ENCODE measurements at regions not wholly inside any gene's neighbourhood (a gene's known extent, or its start where the extent isn't known, plus 50 kb on each side); places are given as distances from the start of the nearest gene placed in this dataset.

GRCh38 chr10:25094590-25094989, 78.2 kb downstream of the THNSL1 start:
- Histone ChIP-seq H3K36me3 (ENCODE audit: control insufficient read depth in 4 of 4, insufficient read depth in 4 of 4, low read length in 3 of 4) (no peaks in the 10 kb centered on the region), H3K27me3 (replicated peaks in 2 of 5; ENCODE audit: control insufficient read depth in 4 of 5, insufficient read depth in 5 of 5, low read length in 4 of 5) (no peaks in the 10 kb centered on the region), H3K27ac (ENCODE audit: insufficient read depth in 1 of 2, low read depth in 1 of 2, low read length in 2 of 2, poor library complexity in 1 of 2, severe bottlenecking in 2 of 2) (no peak overlapping the region), H3K9me3 (ENCODE audit: control extremely low read depth in 1 of 5, control insufficient read depth in 4 of 5, insufficient read depth in 2 of 5, low read depth in 1 of 5, low read length in 4 of 5) (peaks cover 0 to 17% (median 4%) of the 10 kb centered on the region in 5 experiments), H3K4me3 (ENCODE audit: control insufficient read depth in 1 of 7, extremely low read depth in 1 of 7, insufficient read depth in 4 of 7, low read depth in 2 of 7, low read length in 6 of 7) (no peak overlapping the region), H3K4me1 (ENCODE audit: control extremely low read depth in 1 of 4, control insufficient read depth in 4 of 4, insufficient read depth in 4 of 4, low read length in 3 of 4) (no peaks in the 10 kb centered on the region)
- ChIA-PET POLR2A (no interaction called here), CTCF (interaction anchor here (2.7 kb wide), 1 partner anchor 13 kb away, joined by 8 read pairs; no protein-coding TSS in a partner anchor)
- no peak for DNase-seq

- ChIA-PET CTCF (interaction anchor here (0.9 kb wide), 1 partner anchor 16 kb away, joined by 3 read pairs; no protein-coding TSS in a partner anchor), POLR2A (no interaction called here)
- Histone ChIP-seq H3K4me1 (ENCODE audit: control extremely low read depth in 1 of 4, control insufficient read depth in 4 of 4, insufficient read depth in 4 of 4, low read length in 3 of 4) (no peaks in the 10 kb centered on the region), H3K27me3 (replicated peaks in 2 of 5; ENCODE audit: control insufficient read depth in 4 of 5, insufficient read depth in 5 of 5, low read length in 4 of 5) (peaks cover 0 to 4% (median 1%) of the 10 kb centered on the region in 5 experiments), H3K4me3 (ENCODE audit: control insufficient read depth in 1 of 7, extremely low read depth in 1 of 7, insufficient read depth in 4 of 7, low read depth in 2 of 7, low read length in 6 of 7) (no peak overlapping the region), H3K27ac (ENCODE audit: insufficient read depth in 1 of 2, low read depth in 1 of 2, low read length in 2 of 2, poor library complexity in 1 of 2, severe bottlenecking in 2 of 2) (no peak overlapping the region), H3K36me3 (ENCODE audit: control insufficient read depth in 4 of 4, insufficient read depth in 4 of 4, low read length in 3 of 4) (no peaks in the 10 kb centered on the region), H3K9me3 (ENCODE audit: control extremely low read depth in 1 of 5, control insufficient read depth in 4 of 5, insufficient read depth in 2 of 5, low read depth in 1 of 5, low read length in 4 of 5) (peaks cover 0 to 14% (median 4%) of the 10 kb centered on the region in 5 experiments)
- no peak for DNase-seq
- WGBS (ENCODE audit: insufficient coverage): 98% methylated on average over 4 of the region's 7 CpGs
These were observed 77.0 kb upstream of the GPR158 start for GRCh38 chr10:25097669-25098411.

- H3K4me3 ChIP-seq (ENCODE audit: control insufficient read depth in 1 of 7, extremely low read depth in 1 of 7, insufficient read depth in 4 of 7, low read depth in 2 of 7, low read length in 6 of 7): no peak overlapping the region
- no CpG with 5 or more reads among the region's 3 CpGs for WGBS (ENCODE audit: insufficient coverage)
- DNase-seq: no peak
- H3K27me3 ChIP-seq (replicated peaks in 2 of 5; ENCODE audit: control insufficient read depth in 4 of 5, insufficient read depth in 5 of 5, low read length in 4 of 5): peaks cover 0 to 4% (median 3%) of the 10 kb centered on the region in 5 experiments
- no peaks in the 10 kb centered on the region for H3K36me3 ChIP-seq (ENCODE audit: control insufficient read depth in 4 of 4, insufficient read depth in 4 of 4, low read length in 3 of 4)
- no peak overlapping the region for H3K27ac ChIP-seq (ENCODE audit: insufficient read depth in 1 of 2, low read depth in 1 of 2, low read length in 2 of 2, poor library complexity in 1 of 2, severe bottlenecking in 2 of 2)
- no peaks in the 10 kb centered on the region for H3K4me1 ChIP-seq (ENCODE audit: control extremely low read depth in 1 of 4, control insufficient read depth in 4 of 4, insufficient read depth in 4 of 4, low read length in 3 of 4)
- peaks cover 0 to 5% (median 0%) of the 10 kb centered on the region in 5 experiments for H3K9me3 ChIP-seq (ENCODE audit: control extremely low read depth in 1 of 5, control insufficient read depth in 4 of 5, insufficient read depth in 2 of 5, low read depth in 1 of 5, low read length in 4 of 5)
- ChIA-PET POLR2A (no interaction called here), CTCF (no interaction called here)
These were observed 74.7 kb upstream of the GPR158 start for GRCh38 chr10:25100141-25100540.

GRCh38 chr10:25101461-25102146, 73.2 kb upstream of the GPR158 start:
- no peak overlapping the region for H3K4me3 ChIP-seq (ENCODE audit: control insufficient read depth in 1 of 7, extremely low read depth in 1 of 7, insufficient read depth in 4 of 7, low read depth in 2 of 7, low read length in 6 of 7)
- H3K4me1 ChIP-seq (ENCODE audit: control extremely low read depth in 1 of 4, control insufficient read depth in 4 of 4, insufficient read depth in 4 of 4, low read length in 3 of 4): no peaks in the 10 kb centered on the region
- H3K27me3 ChIP-seq (replicated peaks in 2 of 5; ENCODE audit: control insufficient read depth in 4 of 5, insufficient read depth in 5 of 5, low read length in 4 of 5): peaks cover 0 to 4% (median 3%) of the 10 kb centered on the region in 5 experiments
- POLR2A ChIA-PET: no interaction called here
- no peaks in the 10 kb centered on the region for H3K9me3 ChIP-seq (ENCODE audit: control extremely low read depth in 1 of 5, control insufficient read depth in 4 of 5, insufficient read depth in 2 of 5, low read depth in 1 of 5, low read length in 4 of 5)
- no peak overlapping the region for H3K27ac ChIP-seq (ENCODE audit: insufficient read depth in 1 of 2, low read depth in 1 of 2, low read length in 2 of 2, poor library complexity in 1 of 2, severe bottlenecking in 2 of 2)
- DNase-seq: no peak
- CTCF ChIA-PET: interaction anchor here (1.1 kb wide), 1 partner anchor 11 kb away, joined by 5 read pairs; no protein-coding TSS in a partner anchor
- no CpG with 5 or more reads among the region's 1 CpG for WGBS (ENCODE audit: insufficient coverage)
- H3K36me3 ChIP-seq (ENCODE audit: control insufficient read depth in 4 of 4, insufficient read depth in 4 of 4, low read length in 3 of 4): no peaks in the 10 kb centered on the region

GRCh38 chr10:25102147-25102822, 72.5 kb upstream of the GPR158 start:
- ChIA-PET CTCF (interaction anchor here (1.1 kb wide), 1 partner anchor 10 kb away, joined by 5 read pairs; no protein-coding TSS in a partner anchor), POLR2A (no interaction called here)
- WGBS (ENCODE audit: insufficient coverage): 88% methylated on average over 4 of the region's 9 CpGs

GRCh38 chr10:25103703-25104102, 71.1 kb upstream of the GPR158 start:
- Histone ChIP-seq H3K4me3 (ENCODE audit: control insufficient read depth in 1 of 7, extremely low read depth in 1 of 7, insufficient read depth in 4 of 7, low read depth in 2 of 7, low read length in 6 of 7) (no peak overlapping the region), H3K9me3 (ENCODE audit: control extremely low read depth in 1 of 5, control insufficient read depth in 4 of 5, insufficient read depth in 2 of 5, low read depth in 1 of 5, low read length in 4 of 5) (no peaks in the 10 kb centered on the region), H3K36me3 (ENCODE audit: control insufficient read depth in 4 of 4, insufficient read depth in 4 of 4, low read length in 3 of 4) (no peaks in the 10 kb centered on the region), H3K4me1 (ENCODE audit: control extremely low read depth in 1 of 4, control insufficient read depth in 4 of 4, insufficient read depth in 4 of 4, low read length in 3 of 4) (no peaks in the 10 kb centered on the region), H3K27me3 (replicated peaks in 2 of 5; ENCODE audit: control insufficient read depth in 4 of 5, insufficient read depth in 5 of 5, low read length in 4 of 5) (peaks cover 0 to 4% (median 3%) of the 10 kb centered on the region in 5 experiments), H3K27ac (ENCODE audit: insufficient read depth in 1 of 2, low read depth in 1 of 2, low read length in 2 of 2, poor library complexity in 1 of 2, severe bottlenecking in 2 of 2) (no peak overlapping the region)
- ChIA-PET POLR2A (no interaction called here), CTCF (no interaction called here)
- no peak for DNase-seq
- WGBS (ENCODE audit: insufficient coverage): 100% methylated on average over 3 of the region's 6 CpGs

More at GRCh38 chr10:25102147-25102822, 72.5 kb upstream of the GPR158 start:
- Histone ChIP-seq H3K4me1 (ENCODE audit: control extremely low read depth in 1 of 4, control insufficient read depth in 4 of 4, insufficient read depth in 4 of 4, low read length in 3 of 4) (no peaks in the 10 kb centered on the region), H3K4me3 (ENCODE audit: control insufficient read depth in 1 of 7, extremely low read depth in 1 of 7, insufficient read depth in 4 of 7, low read depth in 2 of 7, low read length in 6 of 7) (no peak overlapping the region), H3K27me3 (replicated peaks in 2 of 5; ENCODE audit: control insufficient read depth in 4 of 5, insufficient read depth in 5 of 5, low read length in 4 of 5) (peaks cover 0 to 4% (median 3%) of the 10 kb centered on the region in 5 experiments), H3K9me3 (ENCODE audit: control extremely low read depth in 1 of 5, control insufficient read depth in 4 of 5, insufficient read depth in 2 of 5, low read depth in 1 of 5, low read length in 4 of 5) (no peaks in the 10 kb centered on the region), H3K27ac (ENCODE audit: insufficient read depth in 1 of 2, low read depth in 1 of 2, low read length in 2 of 2, poor library complexity in 1 of 2, severe bottlenecking in 2 of 2) (no peak overlapping the region), H3K36me3 (ENCODE audit: control insufficient read depth in 4 of 4, insufficient read depth in 4 of 4, low read length in 3 of 4) (no peaks in the 10 kb centered on the region)
- no peak for DNase-seq
